ENCODE measurements at regions not wholly inside any gene's neighbourhood (a gene's known extent, or its start where the extent isn't known, plus 50 kb on each side); places are given as distances from the start of the nearest gene placed in this dataset.

DNA sequence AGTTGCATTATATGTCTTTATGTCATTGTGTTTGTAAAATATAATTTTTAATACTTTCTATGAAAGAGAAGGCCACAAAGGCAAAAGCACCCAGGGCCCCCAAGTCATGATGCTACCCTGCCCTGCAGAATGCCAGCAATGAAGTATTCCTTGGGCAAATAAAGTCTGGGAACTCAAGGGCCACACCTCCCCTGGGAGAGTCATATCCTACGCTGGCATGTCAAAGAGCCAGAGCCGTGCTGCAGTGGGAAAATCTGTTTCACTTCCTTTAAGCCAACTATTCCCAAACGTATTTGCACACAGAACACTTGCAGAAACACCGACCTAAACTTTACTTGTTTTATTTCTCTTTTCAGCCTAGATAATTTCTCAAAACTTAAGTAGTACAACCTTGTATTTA lies 98.4 kb upstream of the KAZN start:
- no peak for DNase-seq (ENCODE audit: low spot score)

DNA sequence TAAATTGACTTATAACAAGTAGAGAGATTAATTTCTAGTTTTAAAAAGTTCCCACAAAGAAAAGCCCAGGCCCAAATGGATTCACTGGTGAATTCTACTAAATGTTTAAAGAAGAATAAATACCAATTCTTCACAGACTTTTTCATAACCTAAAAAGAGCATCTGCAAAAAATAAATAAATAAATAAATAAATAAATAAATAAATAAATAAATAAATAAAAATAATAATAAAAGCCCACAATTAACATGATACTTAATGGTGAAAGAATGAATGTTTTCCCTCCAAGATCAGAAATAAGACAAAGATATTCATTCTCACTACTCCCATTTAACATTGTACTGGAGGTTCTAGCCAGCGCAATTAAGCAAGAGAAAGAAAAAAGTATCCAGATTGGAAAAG lies 97.6 kb upstream of the KAZN start:
- DNase-seq (ENCODE audit: low spot score) = no peak

DNA sequence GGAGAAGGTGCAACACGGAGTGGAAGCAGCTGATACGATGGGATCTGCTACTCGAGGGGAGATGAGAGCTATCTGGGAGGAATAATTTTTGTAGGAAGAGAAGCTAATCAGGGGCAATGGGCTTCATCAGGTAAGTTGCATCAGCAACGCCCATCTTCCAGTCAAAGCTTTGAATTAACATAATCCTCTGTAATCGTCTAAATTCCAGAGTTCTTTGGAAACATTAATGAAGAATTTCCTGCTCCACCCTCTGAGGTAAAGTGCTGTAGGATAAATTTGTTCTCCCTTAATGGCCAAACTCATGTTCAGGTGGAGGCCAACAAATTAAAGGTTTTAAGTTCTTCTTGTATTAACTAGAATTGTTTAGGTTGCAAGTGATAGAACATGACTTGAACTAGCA lies 94.0 kb upstream of the KAZN start:
- DNase-seq (ENCODE audit: low spot score) = no peak

- DNase-seq (ENCODE audit: low spot score) = no peak
Observed at GRCh38 chr1:14506471-14507255, 91.8 kb upstream of the KAZN start.

DNA sequence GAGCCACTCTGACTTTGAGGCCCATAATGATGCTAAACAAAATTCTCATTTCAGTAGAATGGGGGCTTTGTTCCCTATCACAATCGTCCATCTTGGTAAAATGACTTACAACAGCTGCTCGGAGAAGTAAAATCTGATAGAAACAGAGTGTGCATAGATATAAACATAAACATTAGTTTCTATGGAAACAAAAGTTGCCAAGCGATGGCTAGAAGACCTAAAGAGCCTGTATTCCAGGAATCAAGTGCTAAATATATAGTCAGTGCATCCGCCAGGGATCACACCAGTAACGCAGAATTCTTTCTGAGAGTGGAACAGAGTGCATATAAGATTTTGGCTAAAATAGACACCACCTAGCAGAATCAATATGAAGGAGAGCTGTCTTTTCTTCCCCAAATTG lies 91.2 kb upstream of the KAZN start:
- no peak for DNase-seq (ENCODE audit: low spot score)

GRCh38 chr1:14508613-14509012 lies 89.9 kb upstream of the KAZN start:
- DNase-seq (ENCODE audit: low spot score) = no peak

- no peak for DNase-seq (ENCODE audit: low spot score)
Observed at GRCh38 chr1:14511166-14511680, 87.3 kb upstream of the KAZN start.

- no peak for DNase-seq (ENCODE audit: low spot score)
Observed at GRCh38 chr1:14511796-14512585, 86.5 kb upstream of the KAZN start.

DNA sequence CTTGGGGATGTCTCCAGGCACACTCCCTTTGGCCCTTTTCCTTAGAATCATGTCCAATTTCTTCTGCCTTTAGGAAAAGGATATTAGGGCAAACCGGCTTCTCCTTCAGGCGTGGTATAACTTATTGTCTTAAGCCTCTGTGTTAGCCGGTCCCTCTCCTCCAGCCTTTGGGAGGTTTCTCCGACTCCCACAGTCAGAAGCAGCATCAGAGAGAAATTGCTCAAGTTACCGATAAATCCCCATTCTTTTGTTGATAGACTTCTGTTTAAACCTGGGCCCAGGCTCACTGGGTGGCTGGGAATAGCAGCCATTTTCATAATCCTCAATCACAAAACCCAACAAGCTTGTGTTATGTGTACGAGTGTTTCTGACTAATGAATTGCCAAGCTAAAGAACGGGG lies 85.4 kb upstream of the KAZN start:
- no peak for DNase-seq (ENCODE audit: low spot score)

DNA sequence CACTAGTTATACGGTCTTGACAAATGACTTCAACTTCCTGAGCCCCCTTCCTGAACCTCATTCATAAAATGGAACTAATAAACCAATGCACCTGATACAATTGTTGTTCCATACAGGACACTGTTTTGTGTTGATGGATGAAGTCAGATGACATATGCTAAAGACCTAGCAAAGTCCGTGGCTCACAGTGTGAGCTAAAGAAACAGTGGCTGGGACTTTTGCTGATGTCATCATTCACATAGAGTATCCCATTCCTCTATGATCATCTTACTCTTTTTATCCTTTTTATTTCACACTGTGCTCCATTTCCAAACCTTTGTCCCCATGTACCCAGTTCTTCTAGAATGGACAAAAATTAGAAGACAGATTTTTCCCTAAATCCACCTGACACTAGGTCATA lies 83.7 kb upstream of the KAZN start:
- no peak for DNase-seq (ENCODE audit: low spot score)

- DNase-seq (ENCODE audit: low spot score) = no peak
Observed at GRCh38 chr1:14516974-14517840, 81.3 kb upstream of the KAZN start.

- no peak for DNase-seq (ENCODE audit: low spot score)
Observed at GRCh38 chr1:14517841-14518180, 80.7 kb upstream of the KAZN start.

GRCh38 chr1:14519976-14520375 lies 78.5 kb upstream of the KAZN start:
- no peak for DNase-seq (ENCODE audit: low spot score)

- no peak for DNase-seq (ENCODE audit: low spot score)
Observed at GRCh38 chr1:14520514-14521163, 77.8 kb upstream of the KAZN start.

DNA sequence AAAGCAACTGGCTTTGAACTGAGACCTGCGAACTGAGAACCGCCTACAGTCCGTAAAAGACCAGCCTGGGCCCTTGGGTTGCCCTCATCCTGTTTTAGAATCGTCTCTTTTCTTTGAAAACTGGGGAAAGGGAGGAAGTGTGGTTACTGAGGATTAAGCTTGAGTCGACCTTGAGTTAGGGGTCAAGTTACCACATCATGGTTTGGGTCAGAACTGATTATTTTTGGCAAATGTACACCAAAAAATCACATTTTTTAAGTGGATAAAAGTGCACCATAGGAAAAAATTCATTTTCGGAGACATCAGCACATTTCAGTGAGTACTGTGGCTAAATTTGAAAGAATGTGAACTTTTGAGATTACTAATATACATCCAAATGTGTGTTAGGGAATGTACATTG lies 76.9 kb upstream of the KAZN start:
- DNase-seq (ENCODE audit: low spot score) = no peak

- no peak for DNase-seq (ENCODE audit: low spot score)
Observed at GRCh38 chr1:14522077-14522925, 76.2 kb upstream of the KAZN start.

DNA sequence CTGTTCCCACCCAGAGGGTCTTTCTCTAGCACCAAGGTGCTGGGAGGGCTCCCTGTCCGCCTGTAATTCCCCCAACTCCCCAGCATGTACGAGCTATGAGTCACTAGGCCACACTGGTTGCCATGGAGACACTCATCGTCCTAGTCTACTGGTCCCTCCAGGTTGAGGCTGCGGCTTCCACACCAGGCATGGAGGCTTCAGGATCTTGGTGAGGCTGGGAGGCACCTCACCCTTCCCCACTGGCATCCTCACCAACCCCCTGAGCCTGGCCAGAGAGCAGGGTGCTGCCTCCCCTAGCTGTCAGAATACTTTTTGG lies 75.6 kb upstream of the KAZN start:
- no peak for DNase-seq (ENCODE audit: low spot score)

DNA sequence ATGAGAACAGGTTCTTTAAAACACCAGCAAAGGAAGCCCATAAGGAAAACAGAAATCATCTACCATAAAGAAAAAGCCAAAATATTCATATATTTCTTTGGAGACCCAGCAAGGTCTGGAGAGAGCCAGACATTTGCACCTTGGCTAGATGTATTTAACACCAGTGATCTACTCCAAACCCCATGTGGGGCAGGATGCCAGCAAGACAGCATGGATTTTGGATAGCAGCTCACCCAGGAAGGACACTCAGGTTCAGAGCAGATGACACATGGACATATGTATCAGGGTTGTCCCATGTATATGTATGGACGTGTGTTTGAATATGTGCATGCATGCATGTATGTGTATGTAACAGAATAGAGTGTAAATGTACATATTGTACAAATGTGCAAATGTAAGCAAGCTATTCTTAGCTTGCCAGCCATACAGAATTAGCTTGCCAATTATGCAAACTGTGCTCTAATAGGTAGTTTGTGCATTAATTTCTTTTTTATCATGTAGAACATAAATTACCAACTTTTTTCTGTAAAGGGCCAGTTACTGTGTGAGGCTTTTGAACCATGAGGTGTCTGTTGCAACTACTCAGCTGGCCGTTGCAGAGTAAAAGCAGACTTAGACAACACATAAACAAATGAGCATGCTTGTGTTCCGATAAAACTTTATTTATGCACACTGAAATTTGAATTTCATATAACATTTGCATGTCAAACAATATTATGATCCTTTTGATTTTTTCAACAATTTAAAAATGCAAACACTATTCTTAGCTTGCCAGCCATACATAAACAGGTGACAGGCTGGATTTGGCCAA lies 73.5 kb upstream of the KAZN start:
- no peak for DNase-seq (ENCODE audit: low spot score)

- no peak for DNase-seq (ENCODE audit: low spot score)
Observed at GRCh38 chr1:14529475-14529874, 69.0 kb upstream of the KAZN start.

GRCh38 chr1:14531519-14531918 lies 67.0 kb upstream of the KAZN start:
- DNase-seq (ENCODE audit: low spot score) = no peak

All from ecto neural progenitor cell (in vitro differentiated cells).